ENCODE measurements at regions not wholly inside any gene's neighbourhood (a gene's known extent, or its start where the extent isn't known, plus 50 kb on each side); places are given as distances from the start of the nearest gene placed in this dataset.
"Not testable (repeated sequence)": the region's sequence is repeated elsewhere in the genome, so short reads cannot be mapped to it uniquely, and the experiment has no call there.

- DNase-seq (ENCODE audit: low read depth in 2 of 2): no peak
- no peak overlapping the region for H3K4me3 ChIP-seq (replicated peaks in 1 of 2; ENCODE audit: low read depth in 2 of 2, low read length in 2 of 2)
- TF ChIP-seq, protein P1, sequence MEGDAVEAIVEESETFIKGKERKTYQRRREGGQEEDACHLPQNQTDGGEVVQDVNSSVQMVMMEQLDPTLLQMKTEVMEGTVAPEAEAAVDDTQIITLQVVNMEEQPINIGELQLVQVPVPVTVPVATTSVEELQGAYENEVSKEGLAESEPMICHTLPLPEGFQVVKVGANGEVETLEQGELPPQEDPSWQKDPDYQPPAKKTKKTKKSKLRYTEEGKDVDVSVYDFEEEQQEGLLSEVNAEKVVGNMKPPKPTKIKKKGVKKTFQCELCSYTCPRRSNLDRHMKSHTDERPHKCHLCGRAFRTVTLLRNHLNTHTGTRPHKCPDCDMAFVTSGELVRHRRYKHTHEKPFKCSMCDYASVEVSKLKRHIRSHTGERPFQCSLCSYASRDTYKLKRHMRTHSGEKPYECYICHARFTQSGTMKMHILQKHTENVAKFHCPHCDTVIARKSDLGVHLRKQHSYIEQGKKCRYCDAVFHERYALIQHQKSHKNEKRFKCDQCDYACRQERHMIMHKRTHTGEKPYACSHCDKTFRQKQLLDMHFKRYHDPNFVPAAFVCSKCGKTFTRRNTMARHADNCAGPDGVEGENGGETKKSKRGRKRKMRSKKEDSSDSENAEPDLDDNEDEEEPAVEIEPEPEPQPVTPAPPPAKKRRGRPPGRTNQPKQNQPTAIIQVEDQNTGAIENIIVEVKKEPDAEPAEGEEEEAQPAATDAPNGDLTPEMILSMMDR (IDR thresholded peaks at IDR 0.05; ENCODE audit: low read depth, low read length): no peak
Observed at GRCh38 chr5:25516141-25516540, 871.4 kb upstream of the CDH10 start.

- TF ChIP-seq, protein P1 (IDR thresholded peaks at IDR 0.05; ENCODE audit: low read depth, low read length): no peak
- DNase-seq (ENCODE audit: low read depth in 2 of 2): no peak
- H3K4me3 ChIP-seq (replicated peaks in 1 of 2; ENCODE audit: low read depth in 2 of 2, low read length in 2 of 2): no peak overlapping the region
Observed at GRCh38 chr5:25515525-25515924, 870.7 kb upstream of the CDH10 start.

GRCh38 chr5:25510692-25511091, 865.9 kb upstream of the CDH10 start:
- not testable (repeated sequence) for H3K4me3 ChIP-seq (replicated peaks in 1 of 2; ENCODE audit: low read depth in 2 of 2, low read length in 2 of 2); DNase-seq (ENCODE audit: low read depth in 2 of 2)

GRCh38 chr5:25508011-25508410, 863.2 kb upstream of the CDH10 start:
- not testable (repeated sequence) for DNase-seq (ENCODE audit: low read depth in 2 of 2)

GRCh38 chr5:25500635-25501034, 855.9 kb upstream of the CDH10 start:
- TF ChIP-seq, protein P1 (IDR thresholded peaks at IDR 0.05; ENCODE audit: low read depth, low read length): no peak
- no peak overlapping the region for H3K4me3 ChIP-seq (replicated peaks in 1 of 2; ENCODE audit: low read depth in 2 of 2, low read length in 2 of 2)
- no peak for DNase-seq (ENCODE audit: low read depth in 2 of 2)

More at GRCh38 chr5:25508011-25508410, 863.2 kb upstream of the CDH10 start:
- not testable (repeated sequence) for H3K4me3 ChIP-seq (replicated peaks in 1 of 2; ENCODE audit: low read depth in 2 of 2, low read length in 2 of 2)

DNA sequence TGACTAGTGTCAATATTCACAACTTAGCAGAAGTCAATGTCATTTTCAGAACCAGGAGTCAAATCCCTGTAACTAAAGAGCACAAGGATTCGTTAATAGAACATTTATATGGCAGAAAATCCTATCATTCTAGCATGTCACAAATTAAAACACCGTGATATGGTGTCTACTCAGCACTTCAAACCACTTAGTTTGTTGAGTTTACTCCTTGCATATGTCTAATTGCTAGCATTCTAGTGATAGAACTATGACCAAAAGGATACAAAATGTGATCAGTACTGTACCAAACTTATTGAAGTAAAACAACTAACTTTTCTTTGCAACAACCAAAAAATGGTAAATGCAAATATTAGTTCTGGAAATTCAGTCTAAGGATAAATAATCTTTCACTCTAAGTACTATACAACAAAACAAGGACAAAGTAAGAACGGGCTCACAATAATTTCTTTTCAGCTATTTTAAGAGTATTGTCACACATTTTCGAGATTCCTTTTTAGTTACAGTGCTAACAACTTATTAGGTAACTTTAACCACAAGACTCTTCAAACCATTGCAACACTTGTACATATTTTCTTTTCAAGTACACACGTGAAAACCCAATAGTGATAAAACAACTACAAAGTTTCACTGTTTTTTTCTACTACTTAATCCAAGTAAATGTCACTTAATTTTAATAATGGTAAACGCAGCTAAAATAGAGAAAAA, 845.2 kb upstream of the CDH10 start:
- TF ChIP-seq, protein P1 (IDR thresholded peaks at IDR 0.05; ENCODE audit: low read depth, low read length): no peak
- no peak overlapping the region for H3K4me3 ChIP-seq (replicated peaks in 1 of 2; ENCODE audit: low read depth in 2 of 2, low read length in 2 of 2)
- DNase-seq (ENCODE audit: low read depth in 2 of 2): peak in 1 of 2 donors; percentile 3

DNA sequence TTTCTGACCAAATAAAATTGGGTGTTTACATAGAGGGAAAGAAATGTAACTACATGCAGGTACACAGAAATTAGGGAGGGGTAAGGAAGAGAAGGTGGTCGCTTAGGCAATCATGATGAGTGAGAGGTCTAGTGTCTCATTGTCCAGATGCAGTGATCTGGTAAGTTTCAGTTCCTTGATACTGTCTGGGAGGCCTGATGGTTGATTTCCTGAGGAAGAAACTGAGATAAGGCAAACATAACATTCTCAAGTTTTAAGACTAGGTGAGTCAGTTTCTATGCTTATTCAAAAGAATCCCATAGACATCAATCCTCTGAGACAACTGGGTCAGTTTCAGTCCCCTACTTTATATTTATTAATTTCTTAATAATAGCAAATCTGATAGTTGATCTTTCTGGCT, 843.3 kb upstream of the CDH10 start:
- DNase-seq (ENCODE audit: low read depth in 2 of 2): no peak
- no peak overlapping the region for H3K4me3 ChIP-seq (replicated peaks in 1 of 2; ENCODE audit: low read depth in 2 of 2, low read length in 2 of 2)
- TF ChIP-seq, protein P1 (IDR thresholded peaks at IDR 0.05; ENCODE audit: low read depth, low read length): no peak

DNA sequence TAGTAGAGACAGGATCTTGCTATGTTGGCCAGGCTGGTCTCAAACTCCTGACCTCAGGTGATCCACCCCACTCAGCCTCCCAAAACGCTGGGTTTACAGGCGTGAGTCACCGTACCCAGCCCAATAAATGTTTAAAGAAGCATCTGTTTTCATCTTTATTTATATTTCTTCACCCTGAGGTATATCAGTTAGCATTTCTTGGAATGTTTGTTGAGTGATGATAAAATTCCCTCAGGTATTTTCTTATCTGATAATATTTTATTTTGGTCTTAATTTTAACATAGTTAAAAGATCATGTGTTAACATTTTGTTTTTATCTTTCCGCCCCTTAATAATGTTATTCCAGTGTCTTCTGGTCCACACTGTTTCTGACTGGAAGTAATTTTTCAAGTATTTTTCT, 839.6 kb upstream of the CDH10 start:
- no peak for DNase-seq (ENCODE audit: low read depth in 2 of 2)
- H3K4me3 ChIP-seq (replicated peaks in 1 of 2; ENCODE audit: low read depth in 2 of 2, low read length in 2 of 2): no peak overlapping the region
- TF ChIP-seq, protein P1 (IDR thresholded peaks at IDR 0.05; ENCODE audit: low read depth, low read length): no peak
